ENCODE measurements at regions not wholly inside any gene's neighbourhood (a gene's known extent, or its start where the extent isn't known, plus 50 kb on each side); places are given as distances from the start of the nearest gene placed in this dataset.
A peak's percentile ranks its signal among the peaks of the same experiment; 100 is the strongest.

DNA sequence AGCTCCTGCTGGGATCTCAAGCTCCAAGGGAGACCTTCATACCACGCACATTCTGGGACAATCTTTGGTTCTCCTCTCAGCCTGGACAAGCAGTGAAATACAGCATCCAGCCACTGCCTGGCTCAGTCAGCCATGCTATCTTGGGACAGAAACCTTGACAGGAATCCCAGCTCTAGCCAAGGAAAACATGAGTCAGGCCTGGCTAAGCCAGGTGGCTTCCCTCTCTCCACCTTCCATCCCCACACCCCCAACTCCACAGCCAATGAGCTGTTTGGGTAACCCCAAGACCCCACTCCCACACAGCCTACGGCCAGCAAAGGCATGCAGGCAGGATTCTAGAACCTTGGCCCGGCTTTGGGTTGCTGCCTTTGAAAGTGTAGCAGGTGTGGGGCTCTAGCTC, 64.9 kb downstream of the MCFD2 start:
- no peak for DNase-seq

DNA sequence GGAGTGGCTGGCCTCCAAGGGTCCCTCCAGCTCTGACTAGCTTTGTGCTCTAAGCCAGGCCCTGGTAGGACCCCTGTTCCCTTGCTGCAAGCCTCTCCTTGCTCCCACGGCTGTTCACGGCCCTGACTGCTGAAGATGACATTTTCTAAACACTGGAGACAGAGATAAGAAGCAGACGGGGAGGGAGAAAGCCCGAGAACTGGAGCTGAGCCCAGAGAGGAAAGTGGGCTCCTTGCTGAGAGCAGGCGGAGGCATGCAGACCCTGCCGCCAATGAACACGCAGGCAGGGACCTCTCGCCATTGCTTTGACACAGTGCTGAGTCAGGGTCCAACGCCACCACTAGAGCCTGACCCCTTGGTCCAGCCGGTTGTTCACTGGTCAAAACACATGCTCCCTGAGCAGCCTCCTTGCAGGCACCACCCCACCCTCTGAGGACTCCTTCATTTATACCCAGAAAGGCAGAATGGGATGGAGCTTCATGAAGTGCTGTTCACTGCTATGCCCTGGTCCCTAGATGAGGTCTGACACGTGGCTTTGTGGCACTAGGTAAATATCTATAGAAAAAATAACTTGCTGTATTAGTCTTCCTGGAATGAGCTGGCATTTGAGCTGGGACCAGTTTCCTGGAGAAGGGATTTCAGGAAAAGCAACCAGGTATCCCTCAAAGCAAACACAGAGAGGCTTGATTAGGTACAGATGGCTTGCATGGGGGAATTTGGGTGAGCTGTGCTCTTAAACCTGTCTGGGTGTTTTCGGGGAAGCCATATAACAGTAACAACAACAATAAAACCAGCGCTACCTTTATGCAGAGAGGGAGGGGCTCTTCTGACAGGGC, 65.7 kb downstream of the MCFD2 start:
- DNase-seq, result peak; percentile 59

DNA sequence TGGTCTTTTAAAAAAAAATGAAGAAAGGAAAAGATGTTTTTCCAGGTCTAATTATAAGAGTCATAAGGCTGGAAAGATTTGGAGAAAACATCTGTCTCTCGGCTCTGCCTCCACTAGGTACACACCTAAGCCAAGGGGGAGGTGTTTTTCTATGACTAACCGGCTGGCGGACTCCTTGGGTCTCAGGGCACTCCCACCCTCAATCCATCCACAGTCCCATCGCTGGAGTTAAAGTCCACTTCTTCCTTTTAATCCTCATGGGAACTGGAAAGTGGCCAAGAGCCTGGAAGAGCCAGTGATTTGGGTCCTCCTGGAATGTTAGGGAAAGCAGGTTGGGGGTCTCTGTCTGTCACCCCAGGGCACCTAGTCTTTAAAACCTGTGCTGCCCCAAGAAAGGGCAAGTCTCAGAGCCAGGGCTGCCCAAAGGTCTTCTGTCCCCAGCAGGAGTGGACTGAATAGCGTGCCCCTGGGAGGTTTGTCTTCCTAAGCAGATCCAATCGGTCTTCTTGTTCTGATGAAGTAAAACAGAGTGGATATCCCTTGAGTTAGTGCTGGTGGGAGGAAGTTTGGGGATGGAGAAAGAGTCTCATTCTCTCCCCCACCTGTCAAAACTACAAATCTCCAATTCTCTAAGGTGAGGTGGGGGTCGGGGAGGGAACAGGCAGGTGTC, 66.4 kb downstream of the MCFD2 start:
- DNase-seq, result peak; percentile 32

DNA sequence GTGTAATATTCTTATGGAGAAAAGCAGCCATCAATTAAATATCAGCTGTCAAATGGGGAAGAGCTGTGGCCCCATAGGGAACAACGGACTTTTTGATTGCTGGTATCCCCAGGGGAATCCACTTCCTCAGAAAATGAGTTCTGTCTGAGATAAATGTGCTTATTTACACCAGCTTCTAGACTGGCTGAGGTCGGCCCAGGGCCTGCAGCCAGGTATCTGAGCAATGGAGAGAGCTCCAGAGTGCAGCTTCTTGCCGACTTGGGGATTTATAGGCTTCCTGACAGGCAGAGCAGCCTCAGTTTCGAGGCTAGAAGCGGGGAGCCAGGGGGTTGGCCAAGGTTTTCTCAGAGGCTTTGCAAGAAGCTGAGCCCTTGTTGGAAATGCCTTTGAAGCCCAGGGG, 67.2 kb downstream of the MCFD2 start:
- peak; percentile 37 for DNase-seq

DNA sequence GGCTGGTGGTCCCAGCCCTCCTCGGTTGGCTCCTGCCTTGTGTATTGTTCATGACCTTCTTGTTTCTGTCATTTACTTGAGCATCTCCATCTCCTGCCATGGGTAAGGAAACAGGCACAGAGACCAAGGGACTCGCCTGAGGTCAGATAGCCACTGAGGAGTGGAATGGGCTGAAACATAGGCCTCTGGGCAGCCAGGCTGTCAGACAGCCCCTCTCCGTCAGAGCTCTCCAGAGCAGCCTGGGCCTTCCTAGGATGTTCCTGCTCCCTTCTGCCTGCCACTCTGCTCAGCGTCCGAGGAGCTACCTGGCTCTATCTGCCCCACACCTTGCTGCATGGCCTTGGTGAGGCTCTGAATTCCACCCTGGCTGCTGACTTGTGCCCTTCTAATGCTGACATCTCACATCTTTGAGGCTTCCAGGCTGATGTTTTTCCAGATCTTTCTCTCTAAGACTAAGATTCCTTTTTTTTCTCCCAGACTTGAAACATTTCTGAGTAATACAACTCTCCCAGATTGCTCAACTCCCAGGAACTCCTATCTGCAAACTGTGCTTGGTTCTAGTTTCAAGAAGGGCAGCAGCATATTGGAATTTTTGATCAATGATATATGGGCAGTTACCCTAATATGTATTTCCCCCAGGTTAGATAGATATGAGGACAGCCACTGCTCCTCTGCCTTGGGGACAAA, 67.7 kb downstream of the MCFD2 start:
- no peak for DNase-seq

DNA sequence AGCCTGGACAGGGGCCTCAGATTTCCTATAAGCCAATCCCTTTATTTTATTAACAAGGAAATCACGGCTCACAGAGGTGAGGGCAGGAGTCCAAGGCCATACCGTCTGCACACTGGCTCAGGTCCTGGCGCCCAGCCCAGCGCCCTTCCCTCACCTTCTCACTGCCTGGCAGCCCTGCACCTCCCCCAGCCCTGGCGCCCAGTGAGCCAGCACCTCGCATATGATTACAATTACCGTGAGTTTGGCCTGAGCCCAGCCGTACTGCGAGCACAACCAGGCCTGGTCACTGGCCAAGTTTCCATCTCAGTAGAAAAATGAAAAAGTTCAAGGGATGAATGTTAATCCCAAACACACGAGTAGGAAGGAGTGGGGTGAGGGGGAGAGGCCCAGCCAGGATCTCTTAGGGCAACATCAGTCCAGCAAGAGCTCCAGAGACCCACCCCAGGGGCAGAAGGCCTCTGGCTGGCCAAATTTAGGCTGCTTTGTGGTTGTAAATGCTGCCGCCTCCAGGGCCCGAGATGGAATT, 68.4 kb downstream of the MCFD2 start:
- peak; percentile 90 for DNase-seq

DNA sequence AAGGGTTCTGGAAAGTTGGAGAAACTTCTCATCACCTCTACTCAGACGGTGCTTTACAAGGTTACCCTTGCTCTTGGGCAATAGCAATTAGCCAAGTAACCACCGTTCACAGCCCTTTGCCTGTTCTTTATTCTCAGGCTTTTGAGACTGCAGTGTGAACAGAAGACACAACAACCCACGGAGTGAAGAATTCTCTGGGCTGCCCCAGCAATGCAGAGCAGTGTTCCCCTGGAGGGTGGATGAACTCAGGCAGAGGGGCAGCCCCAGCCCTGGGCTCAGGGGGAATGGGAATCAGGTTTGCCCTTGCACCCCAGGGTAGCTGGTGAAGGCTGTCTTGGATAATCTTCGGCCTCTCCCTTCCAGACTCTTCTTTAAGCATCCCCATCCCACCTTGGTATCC, 69.1 kb downstream of the MCFD2 start:
- peak; percentile 6 for DNase-seq

DNA sequence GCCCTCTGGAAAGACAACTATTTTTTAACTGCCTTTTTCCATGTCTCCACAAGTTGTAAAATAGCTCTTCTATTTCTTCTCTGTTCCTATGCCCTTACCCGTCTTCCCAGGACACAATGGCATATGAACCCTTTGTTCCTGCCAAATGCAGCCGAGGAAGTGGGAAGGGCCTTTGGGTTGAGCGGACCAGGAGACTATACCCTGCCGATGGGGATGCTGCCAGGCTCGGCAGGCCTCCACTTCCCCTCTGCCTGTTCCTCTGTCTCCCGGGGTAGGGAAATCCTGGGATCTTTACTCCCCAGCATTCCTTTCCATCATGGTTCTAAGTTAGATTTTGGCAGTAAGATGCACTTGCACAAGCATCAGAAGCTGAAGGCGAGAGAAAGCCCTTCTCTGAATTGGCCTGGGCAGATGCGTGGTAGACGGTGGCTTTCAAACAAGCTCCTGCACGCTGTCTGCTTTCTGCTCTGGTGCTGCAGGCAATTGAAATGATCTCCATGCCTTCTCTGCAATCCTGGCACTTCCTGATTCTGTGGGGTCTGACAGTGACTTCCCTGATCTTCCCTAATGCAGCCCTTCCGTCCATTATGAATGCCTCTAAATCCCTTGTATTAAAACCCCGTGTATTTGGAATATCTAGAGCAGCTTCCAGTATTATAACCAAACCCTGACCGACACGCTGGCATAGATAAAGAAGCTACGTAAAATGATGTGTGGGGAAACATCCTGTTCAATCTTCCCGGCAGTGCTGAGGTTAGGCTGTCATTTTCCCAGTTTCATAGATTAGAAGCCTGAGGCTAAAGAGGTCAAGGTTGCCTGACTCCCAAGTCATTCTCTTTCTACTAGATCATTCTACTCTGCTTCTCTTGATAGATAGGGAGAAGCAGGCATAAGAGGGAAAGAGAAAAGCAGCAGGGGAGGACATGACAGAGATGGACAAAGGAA, 69.8 kb downstream of the MCFD2 start:
- peak; percentile 5 for DNase-seq

DNA sequence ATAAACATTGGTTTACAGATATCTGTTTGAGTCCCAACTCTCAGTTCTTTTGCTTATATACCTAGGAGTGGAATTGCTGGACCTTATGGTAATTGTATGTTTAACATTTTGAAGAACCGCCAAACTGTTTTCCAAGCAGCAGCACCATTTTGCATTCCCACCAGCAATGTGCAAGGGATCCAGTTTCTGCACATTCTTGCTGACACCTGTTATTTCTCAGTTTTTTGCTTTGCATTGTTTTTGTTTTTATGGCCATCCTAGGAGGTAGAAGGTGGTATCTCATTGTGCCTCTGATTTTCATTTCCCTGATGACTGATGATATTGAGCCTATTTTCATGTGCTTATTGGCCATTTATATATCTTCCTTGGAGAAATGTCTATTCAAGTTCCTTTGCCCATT, 71.2 kb downstream of the MCFD2 start:
- no peak for DNase-seq

DNA sequence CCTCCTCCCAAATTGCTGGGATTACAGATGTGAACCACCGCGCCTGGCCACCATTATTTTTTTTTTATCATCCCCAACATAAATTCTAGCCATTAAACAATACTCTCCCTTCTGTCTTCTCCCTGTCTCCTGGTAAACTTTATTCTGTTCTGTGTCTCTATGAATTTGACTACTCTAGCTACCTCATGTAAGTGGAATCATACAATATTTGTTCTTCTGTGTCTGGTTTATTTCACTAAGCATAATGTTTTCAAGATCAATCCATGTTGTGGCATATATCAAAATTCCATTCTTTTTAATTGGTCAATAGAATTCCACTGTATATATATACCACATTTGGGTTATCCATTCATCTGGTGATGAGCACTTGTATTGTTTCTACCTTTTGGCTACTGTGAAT, 71.6 kb downstream of the MCFD2 start:
- DNase-seq, result no peak

DNA sequence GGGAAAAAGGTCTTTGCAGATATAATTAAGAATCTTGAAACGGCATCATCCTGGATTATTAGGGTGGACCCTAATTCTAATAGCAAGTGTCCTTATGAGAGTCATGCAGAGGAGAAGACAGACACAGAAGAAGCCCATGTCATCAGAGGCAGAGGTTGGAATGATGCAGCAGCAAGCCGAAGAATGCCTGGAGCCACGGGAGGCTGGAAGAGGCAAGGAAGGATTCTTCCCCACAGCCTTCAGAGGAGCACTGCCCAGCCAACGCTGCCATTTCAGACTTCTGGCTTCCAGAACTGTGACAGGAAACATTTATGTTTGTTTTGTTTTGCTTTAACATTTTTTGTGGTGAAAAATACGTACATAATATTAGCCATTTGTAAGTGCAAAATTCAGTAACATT, 72.3 kb downstream of the MCFD2 start:
- DNase-seq, result no peak

DNA sequence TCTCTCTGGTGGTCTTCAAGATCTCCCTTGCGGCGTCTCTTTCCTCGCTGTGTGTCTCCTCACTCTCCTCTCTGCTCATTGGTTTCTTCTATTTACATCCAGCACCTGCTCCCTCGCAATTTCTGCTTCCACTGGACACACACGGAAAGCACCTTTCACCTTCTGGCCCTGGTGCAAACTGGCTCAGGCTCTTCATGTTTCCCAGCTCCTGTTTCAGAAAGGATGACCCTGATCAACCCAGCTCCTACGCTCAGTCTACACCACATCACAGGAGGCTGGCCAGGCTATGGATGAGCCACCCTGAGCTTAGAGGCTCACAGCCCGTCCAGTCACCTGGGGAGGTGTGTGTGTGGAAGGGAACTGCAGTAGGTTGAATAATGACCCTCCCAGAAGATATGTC, 72.7 kb downstream of the MCFD2 start:
- no peak for DNase-seq

DNA sequence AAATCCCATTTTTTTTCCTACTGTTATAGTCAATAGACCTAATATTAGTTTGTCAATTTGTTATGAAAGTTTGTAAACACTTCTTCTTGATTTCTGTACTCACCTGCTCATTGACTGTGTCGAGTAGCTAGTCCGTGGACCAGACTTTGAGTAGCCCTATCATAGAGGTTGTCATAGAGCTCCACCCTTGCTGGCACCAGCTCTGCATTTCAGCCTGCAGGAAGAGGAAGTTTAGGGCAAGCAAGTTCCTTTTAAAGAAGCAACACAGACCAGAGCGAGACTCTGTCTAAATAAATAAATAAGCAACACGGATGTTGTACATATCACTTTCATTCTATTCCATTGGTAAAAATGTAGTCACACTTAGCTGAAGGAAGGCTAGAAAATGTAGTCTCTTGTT, 74.0 kb downstream of the MCFD2 start:
- no peak for DNase-seq

DNA sequence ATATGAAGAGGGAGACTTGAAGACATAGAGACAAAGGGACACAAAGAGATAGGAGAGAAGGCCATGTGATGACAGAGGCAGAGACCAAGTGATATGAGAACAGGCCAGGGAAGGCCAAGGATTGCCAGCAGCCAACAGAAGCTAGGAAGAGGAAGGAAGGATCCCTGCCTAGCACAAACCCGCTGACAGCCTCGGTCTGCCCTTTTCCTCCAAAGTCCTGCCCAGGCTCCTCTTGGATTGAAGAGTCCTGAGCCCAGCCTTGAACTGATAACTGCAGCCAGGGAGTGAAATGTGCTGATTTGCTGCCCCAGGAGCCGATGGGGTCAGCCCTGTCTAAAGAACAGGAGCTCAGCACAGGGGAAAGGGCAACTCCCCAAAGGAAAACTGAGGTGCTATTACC, 76.6 kb downstream of the MCFD2 start:
- no peak for DNase-seq

DNA sequence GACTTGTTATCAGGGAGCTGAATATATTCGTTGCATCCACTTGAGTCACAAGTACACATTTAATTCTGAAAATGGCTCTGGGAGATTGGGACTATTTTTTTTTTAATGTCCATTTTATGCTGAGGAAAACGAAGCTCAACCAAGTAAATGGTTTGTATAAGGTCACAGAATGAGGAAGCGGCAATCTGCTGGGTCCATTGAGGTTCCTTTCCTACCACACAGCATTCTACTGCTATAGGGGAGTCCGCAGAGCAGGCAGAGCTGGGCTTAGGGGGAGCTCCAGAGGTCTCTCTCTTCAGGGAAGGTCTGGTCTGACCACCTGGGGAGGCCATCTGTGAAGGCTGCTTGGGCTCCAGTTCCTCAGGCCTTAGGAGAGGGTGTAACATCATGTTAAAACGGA, 77.9 kb downstream of the MCFD2 start:
- no peak for DNase-seq

DNA sequence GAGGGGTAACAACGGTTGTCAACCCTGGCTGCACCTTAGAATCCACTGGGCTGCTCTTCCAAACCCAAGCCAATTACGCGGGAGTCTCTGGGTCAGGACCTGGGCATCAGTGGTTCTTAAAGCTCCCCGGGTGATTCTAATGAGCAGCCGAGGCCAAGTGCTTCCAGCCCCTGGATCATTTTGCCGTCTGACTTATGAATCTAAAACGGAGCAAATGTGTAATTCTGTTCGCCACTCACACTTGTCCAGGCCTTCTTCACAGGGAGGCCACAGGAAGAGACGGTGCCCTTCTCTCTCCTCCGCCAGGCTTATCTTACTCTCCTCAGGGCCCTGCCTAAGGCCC, 78.5 kb downstream of the MCFD2 start:
- DNase-seq, result no peak

DNA sequence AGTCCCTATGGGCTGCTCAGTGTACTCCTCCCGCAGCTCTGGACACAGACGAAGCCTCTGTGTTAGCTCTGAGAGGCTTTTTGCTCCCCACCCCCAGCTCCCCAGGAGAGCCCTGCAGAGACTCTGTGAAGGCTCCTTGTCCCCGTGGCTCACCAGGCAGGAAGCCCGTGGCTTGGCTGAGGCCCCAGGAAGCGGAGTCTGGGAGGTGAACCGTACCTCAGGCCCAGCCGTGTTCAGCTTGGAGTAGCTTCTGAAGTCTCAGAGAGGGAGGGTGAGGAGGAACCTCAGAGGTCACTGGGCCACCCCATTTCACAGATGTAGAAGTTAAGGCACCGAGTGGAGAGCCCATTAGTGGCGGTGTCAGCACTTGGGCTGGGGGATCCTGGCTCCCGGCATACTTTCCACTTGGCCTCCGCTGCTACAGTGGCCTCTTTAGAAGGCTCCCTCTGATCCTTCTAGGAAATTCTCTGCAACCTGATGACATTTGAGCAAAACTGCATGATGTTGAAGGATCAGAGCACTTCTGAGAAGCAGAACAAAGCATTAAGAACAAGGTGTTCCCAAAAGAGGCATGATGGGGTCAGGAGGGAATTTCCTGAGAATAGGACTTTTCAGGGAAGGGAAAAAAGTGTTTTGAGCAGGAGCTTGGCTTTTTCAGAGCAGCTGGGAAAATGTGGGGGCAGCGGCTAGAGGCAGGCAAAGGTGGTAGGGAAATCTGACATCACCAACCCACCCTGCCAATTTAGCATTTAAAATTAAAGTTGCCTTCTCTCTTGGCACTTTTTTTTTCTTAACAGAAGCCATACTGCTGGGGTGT, 79.1 kb downstream of the MCFD2 start:
- no peak for DNase-seq

DNA sequence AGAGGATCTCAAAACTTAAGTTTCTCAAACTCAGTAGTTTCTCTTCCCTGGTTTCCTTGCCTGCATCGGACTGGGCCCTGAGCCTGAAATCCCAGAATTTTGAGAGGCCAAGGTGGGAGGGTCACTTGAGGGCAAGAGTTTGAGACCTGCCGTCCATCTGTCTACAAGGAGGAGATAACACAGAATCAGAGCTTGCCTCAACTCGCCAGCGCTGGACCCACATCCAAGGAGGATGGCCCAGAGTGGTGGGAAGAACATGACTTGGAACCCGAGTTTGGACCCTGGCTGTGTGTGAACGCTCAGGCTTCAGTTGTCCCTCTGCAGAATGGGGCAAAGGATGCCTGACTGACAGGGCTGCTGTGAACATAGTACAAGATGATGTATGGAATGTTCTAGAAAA, 80.1 kb downstream of the MCFD2 start:
- DNase-seq, result no peak

DNA sequence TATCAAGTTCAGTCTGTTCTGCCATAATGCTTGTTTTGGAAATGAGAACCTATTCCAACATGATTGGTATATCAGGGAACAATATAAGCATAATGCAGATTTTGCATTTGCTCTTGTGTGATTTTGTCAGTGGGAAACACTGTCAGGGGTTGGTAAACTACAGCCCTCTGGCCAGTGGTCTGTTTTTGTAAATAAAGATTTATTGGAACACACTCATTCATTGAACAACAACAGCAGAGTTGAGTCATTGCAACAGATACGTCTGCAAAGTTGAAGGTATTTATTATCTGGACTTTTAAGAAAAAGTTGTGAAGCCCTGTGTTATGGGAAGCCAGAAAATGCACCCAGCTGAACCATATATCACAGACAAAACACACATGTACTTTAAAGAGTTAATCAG, 83.1 kb downstream of the MCFD2 start:
- no peak for DNase-seq

DNA sequence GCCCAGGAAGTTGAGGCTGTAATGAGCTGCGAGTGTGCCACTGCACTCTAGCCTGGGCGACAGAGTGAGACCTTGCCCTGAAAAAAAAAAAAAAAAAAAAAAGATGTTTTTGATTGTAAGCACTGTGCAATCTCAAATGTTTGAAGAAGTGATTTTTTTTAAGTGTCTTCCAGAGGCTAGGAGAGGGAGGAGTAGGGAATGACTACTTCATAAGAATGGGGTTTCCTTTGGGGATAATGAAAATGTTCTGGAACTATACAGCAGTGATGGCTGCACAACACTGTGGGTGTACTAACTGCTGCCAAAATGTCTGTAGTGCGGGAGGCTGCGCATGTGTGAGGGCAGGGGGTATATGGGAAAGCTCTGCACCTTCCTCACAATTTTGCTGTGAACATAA, 83.7 kb downstream of the MCFD2 start:
- no peak for DNase-seq

DNA sequence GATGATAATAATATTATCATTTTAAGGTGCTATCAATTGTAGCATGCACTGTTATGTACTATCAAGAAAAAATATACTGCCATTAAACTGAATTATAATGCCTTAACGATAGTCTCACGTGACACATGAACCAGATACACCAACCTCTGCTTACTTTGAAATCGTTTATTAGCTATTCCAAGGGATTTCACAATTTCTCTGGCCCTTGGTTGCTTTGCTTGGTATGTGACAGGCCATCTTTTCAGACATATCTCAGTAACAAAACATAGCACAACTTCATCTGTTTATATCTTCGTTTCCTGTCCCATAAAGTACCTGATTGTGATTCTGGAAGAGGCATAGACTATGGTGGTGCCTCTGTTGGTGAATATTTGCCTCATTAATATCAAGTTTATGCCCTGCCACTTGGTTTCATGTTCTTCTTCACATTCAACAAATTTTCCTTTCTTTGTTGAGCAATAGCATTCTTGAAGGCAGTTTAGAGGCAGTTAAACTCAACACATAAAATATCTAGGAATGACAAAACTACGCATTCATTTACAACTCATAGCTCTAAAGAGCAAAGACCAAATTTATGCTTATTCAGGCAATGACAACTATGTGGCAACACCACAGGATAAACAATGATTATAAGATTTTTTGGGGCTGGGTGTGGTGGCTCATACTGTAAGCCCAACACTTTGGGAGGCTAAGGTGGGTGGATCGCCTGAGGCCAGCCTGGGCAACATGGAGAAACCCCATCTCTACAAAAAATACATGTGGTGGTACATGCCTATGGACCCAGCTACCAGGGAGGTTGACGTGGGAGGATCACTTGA, 84.3 kb downstream of the MCFD2 start:
- no peak for DNase-seq
